ENCODE measurements at regions not wholly inside any gene's neighbourhood (a gene's known extent, or its start where the extent isn't known, plus 50 kb on each side); places are given as distances from the start of the nearest gene placed in this dataset.

DNA sequence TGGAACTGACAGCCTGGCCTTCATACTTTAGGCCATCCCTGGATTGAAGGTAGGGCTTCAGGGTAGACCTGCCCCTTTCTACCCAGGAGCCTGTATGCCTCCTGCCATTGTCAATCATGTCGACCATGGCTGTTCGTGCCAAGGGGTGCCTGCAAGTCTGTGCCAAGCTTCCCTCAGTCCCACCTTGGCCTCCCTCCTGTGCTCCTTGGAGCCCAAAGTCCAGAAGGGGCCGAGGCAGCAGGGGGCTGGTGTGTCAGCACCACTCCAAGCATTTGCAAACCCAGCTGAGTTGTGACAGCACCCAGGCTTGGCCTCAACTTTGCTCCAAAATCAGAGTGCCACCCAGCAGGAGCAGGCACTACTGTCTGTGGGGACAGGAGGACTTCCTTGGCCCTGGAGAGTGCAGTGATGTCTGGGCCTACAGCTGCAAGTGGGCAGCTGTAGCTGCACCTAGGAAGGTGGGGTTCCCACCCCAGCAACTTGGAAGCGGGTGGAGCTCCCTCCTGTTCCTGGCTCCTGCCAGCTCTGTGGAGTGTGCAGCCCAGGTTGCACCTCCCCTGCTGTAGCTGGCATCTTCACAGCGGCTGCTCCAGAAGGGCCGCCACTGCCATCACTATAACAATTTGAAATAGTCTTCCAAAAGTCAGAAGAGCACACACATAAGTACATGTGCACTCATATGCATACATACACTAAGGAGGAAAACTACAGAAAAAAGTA is 1719.3 kb downstream of the HACE1 start:
- no peak for TF ChIP-seq GATA3 (IDR thresholded peaks at IDR 0.05; ENCODE audit: low read depth, low read length)
- no peak for TF ChIP-seq GATA2 (IDR thresholded peaks at IDR 0.05; ENCODE audit: low read depth, low read length)

Data from SH-SY5Y (cell line).